Spinal cord (tissue), 9 donors: ENCODE measurements at regions not wholly inside any gene's neighbourhood (a gene's known extent, or its start where the extent isn't known, plus 50 kb on each side); places are given as distances from the start of the nearest gene placed in this dataset.

Source experiments
- DNase-seq, 6 donors: peaks; one replicate each; pipeline versions ENCODE4 v3.0.0 to v3.0.0-alpha.2; 2013 to 2015; ENCODE audit warnings: low spot score in 6 of 6, low read depth in 4 of 6
- H3K27ac ChIP-seq: one replicate; pipeline ENCODE4 v1.5.1; 2013; ENCODE audit warnings: low read depth, low read length, control low read depth
- H3K27me3 ChIP-seq: one replicate; pipeline ENCODE4 v1.6.1; 2013; ENCODE audit warnings: low read length; ENCODE audit not compliant: control insufficient read depth, insufficient read depth
- H3K36me3 ChIP-seq: one replicate; pipeline ENCODE4 v1.6.1; 2013; ENCODE audit warnings: low read length; ENCODE audit not compliant: control insufficient read depth, insufficient read depth
- H3K4me1 ChIP-seq: one replicate; pipeline ENCODE4 v1.6.1; 2013; ENCODE audit warnings: low read length; ENCODE audit not compliant: control insufficient read depth, insufficient read depth
- H3K4me3 ChIP-seq: one replicate; pipeline ENCODE4 v1.5.1; 2013; ENCODE audit warnings: low read depth, low read length, control low read depth
- H3K9me3 ChIP-seq: one replicate; pipeline ENCODE4 v1.6.1; 2013; ENCODE audit warnings: low read length; ENCODE audit not compliant: control insufficient read depth, insufficient read depth
- WGBS: methylation state at CpG from one replicate; pipeline ENCODE4 v1.1.5; 2013; ENCODE audit warnings: missing lambda C conversion rate; ENCODE audit not compliant: insufficient coverage; 5-methylcytosine and 5-hydroxymethylcytosine counted together
- donor health status: healthy.

GRCh38 chr1:168905633-168906032 is 176.6 kb upstream of the DPT start:
- no CpG with 5 or more reads among the region's 2 CpGs for WGBS
- Histone ChIP-seq H3K4me3 (no peak overlapping the region), H3K27me3 (no peaks in the 10 kb centered on the region), H3K36me3 (no peaks in the 10 kb centered on the region), H3K4me1 (no peaks in the 10 kb centered on the region), H3K9me3 (no peaks in the 10 kb centered on the region), H3K27ac (no peak overlapping the region)
- DNase-seq = no peak

- H3K4me3 ChIP-seq = no peak overlapping the region
- WGBS = no CpG with 5 or more reads among the region's 2 CpGs
- DNase-seq = no peak
- H3K4me1 ChIP-seq = no peaks in the 10 kb centered on the region
- H3K27me3 ChIP-seq = no peaks in the 10 kb centered on the region
- no peak overlapping the region for H3K27ac ChIP-seq
- H3K36me3 ChIP-seq = no peaks in the 10 kb centered on the region
- no peaks in the 10 kb centered on the region for H3K9me3 ChIP-seq
Observed at GRCh38 chr1:168906367-168906766, 177.4 kb upstream of the DPT start.

GRCh38 chr1:168907053-168907452 is 178.0 kb upstream of the DPT start:
- no peak for DNase-seq
- no peaks in the 10 kb centered on the region for H3K27me3 ChIP-seq
- H3K36me3 ChIP-seq = no peaks in the 10 kb centered on the region
- no peaks in the 10 kb centered on the region for H3K4me1 ChIP-seq
- no peaks in the 10 kb centered on the region for H3K9me3 ChIP-seq
- H3K27ac ChIP-seq = no peak overlapping the region
- 53% methylated on average over 3 of the region's 5 CpGs for WGBS
- no peak overlapping the region for H3K4me3 ChIP-seq

DNA sequence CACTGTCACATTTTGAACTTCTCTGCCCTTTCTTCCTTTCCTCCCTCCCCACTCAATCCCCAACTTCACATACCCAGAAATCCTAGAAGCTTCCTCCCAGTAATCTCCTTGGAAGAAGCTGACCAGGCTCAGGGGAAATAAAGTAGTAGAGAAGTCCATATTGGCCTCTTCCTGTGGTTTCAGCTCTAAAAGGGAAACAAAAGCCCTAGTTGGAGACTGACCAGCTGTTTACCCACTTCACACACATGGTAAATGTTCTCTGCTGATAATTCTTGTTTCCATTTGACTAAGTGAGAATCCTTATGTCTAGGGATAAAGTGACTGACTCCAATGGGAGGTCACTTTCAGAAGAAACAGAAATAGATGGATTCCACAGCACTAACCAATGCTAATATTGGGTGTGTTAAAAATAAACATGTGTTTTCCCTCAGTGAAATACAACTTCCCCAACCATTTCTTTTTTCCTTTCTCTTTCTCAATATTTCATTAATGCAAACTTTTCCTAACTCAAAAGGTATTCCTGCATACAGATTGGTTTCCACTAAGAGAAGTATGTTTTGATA is 178.9 kb upstream of the DPT start:
- no peak for DNase-seq
- Histone ChIP-seq H3K4me1 (no peaks in the 10 kb centered on the region), H3K9me3 (no peaks in the 10 kb centered on the region), H3K4me3 (no peak overlapping the region), H3K27ac (no peak overlapping the region), H3K36me3 (no peaks in the 10 kb centered on the region), H3K27me3 (no peaks in the 10 kb centered on the region)

DNA sequence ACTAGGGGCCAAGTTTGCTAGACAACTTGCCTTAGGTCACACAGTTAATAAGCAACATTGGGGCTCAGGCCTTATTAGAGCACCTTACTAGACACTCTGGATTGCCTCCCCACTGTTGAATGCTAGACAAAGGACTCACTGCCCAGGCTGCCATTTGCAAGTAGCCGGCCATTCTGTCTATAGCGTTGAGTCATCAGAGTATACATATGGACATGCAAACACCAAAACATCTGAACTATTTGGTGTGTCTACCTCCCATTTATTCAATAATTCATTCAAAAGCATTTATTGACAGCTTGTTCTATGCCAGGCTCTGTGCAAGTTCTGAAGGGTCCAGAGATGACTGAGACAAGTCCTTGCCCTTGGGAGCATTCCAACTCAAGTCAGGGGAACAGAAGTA is 181.4 kb upstream of the DPT start:
- Histone ChIP-seq H3K4me3 (no peak overlapping the region), H3K9me3 (no peaks in the 10 kb centered on the region), H3K27ac (no peak overlapping the region), H3K4me1 (peaks cover 2% of the 10 kb centered on the region), H3K36me3 (no peaks in the 10 kb centered on the region), H3K27me3 (no peaks in the 10 kb centered on the region)
- WGBS = 90% methylated on average over 2 of the region's 2 CpGs
- DNase-seq = no peak

DNA sequence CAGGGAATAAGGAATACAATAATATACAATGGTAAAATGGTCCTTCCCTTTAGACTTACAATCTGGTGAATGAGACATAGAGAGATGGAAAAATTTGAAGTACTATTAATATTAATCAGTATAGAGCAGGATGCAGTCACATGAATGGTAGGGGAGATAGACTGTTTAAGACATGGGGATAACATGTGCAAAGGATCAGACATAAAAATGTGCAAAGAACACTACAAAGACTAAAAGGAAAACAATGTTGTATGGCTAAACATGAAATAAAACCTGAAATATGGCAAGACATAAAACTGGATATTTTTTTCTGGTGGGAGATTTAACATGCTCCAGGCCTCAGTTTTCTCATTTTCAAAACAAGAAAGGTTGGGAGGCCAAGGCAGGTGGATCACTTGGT is 182.4 kb upstream of the DPT start:
- H3K27ac ChIP-seq = no peak overlapping the region
- H3K27me3 ChIP-seq = no peaks in the 10 kb centered on the region
- no peaks in the 10 kb centered on the region for H3K36me3 ChIP-seq
- H3K4me3 ChIP-seq = no peak overlapping the region
- DNase-seq = no peak
- H3K4me1 ChIP-seq = peaks cover 2% of the 10 kb centered on the region
- no peaks in the 10 kb centered on the region for H3K9me3 ChIP-seq

GRCh38 chr1:168913711-168914463 is 184.9 kb upstream of the DPT start:
- H3K9me3 ChIP-seq = no peaks in the 10 kb centered on the region
- no peak overlapping the region for H3K4me3 ChIP-seq
- H3K27me3 ChIP-seq = no peaks in the 10 kb centered on the region
- DNase-seq = no peak
- WGBS = no CpG with 5 or more reads among the region's 4 CpGs
- peaks cover 2% of the 10 kb centered on the region for H3K4me1 ChIP-seq
- H3K27ac ChIP-seq = no peak overlapping the region
- no peaks in the 10 kb centered on the region for H3K36me3 ChIP-seq

- DNase-seq = no peak
- H3K9me3 ChIP-seq = no peaks in the 10 kb centered on the region
- H3K4me1 ChIP-seq = peaks cover 2% of the 10 kb centered on the region
- no peaks in the 10 kb centered on the region for H3K36me3 ChIP-seq
- H3K4me3 ChIP-seq = no peak overlapping the region
- H3K27me3 ChIP-seq = no peaks in the 10 kb centered on the region
- 100% methylated on average over 2 of the region's 2 CpGs for WGBS
- H3K27ac ChIP-seq = no peak overlapping the region
Observed at GRCh38 chr1:168917309-168917708, 188.3 kb upstream of the DPT start.

GRCh38 chr1:168917796-168918195 is 188.7 kb upstream of the ATP1B1 start:
- Histone ChIP-seq H3K4me3 (no peak overlapping the region), H3K4me1 (peaks cover 2% of the 10 kb centered on the region), H3K36me3 (no peaks in the 10 kb centered on the region), H3K27ac (no peak overlapping the region), H3K27me3 (no peaks in the 10 kb centered on the region), H3K9me3 (no peaks in the 10 kb centered on the region)
- DNase-seq = no peak
- 100% methylated on average over 2 of the region's 2 CpGs for WGBS
